Right lobe of liver (tissue), 4 donors: ENCODE measurements at regions not wholly inside any gene's neighbourhood (a gene's known extent, or its start where the extent isn't known, plus 50 kb on each side); places are given as distances from the start of the nearest gene placed in this dataset.

Experiments
- POLR2A ChIP-seq: fragments of 450-650 bp; IDR thresholded peaks from one replicate; pipeline ENCODE4 v1.6.1; 2017; ENCODE audit warnings: antibody characterized with exemption, mild to moderate bottlenecking
- TF ChIP-seq, protein P1 (sequence below), 4 donors: fragments of 200-600 bp in 3 of 4; fragments of 450-650 bp in 1 of 4; IDR thresholded peaks; one replicate each; pipeline versions ENCODE4 v1.5.1 to v1.8.0; 2016 to 2022; ENCODE audit warnings: antibody characterized with exemption in 4 of 4, mild to moderate bottlenecking in 2 of 4
- donor health status: DM: no; HTN: no; CAD: no.
- donor health status: DM: no; HTN: no; CAD: no.
- donor health status: DM: no; HTN: yes; CAD: no.

- TF ChIP-seq, protein P1, sequence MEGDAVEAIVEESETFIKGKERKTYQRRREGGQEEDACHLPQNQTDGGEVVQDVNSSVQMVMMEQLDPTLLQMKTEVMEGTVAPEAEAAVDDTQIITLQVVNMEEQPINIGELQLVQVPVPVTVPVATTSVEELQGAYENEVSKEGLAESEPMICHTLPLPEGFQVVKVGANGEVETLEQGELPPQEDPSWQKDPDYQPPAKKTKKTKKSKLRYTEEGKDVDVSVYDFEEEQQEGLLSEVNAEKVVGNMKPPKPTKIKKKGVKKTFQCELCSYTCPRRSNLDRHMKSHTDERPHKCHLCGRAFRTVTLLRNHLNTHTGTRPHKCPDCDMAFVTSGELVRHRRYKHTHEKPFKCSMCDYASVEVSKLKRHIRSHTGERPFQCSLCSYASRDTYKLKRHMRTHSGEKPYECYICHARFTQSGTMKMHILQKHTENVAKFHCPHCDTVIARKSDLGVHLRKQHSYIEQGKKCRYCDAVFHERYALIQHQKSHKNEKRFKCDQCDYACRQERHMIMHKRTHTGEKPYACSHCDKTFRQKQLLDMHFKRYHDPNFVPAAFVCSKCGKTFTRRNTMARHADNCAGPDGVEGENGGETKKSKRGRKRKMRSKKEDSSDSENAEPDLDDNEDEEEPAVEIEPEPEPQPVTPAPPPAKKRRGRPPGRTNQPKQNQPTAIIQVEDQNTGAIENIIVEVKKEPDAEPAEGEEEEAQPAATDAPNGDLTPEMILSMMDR (IDR thresholded peaks at IDR 0.05): no peak
- TF ChIP-seq POLR2A: no peak
These were observed 154.9 kb downstream of the TENT4A start for GRCh38 chr5:6868171-6868570.
